ENCODE measurements at regions not wholly inside any gene's neighbourhood (a gene's known extent, or its start where the extent isn't known, plus 50 kb on each side); places are given as distances from the start of the nearest gene placed in this dataset.

GRCh38 chr20:4592316-4593148 lies 93.7 kb upstream of the PRNP start:
- TF ChIP-seq CTCF (IDR thresholded peaks at IDR 0.05), result peak; percentile 78 to 95 (median 90)
- TF ChIP-seq POLR2A (IDR thresholded peaks at IDR 0.05), result no peak
- Histone ChIP-seq H3K36me3 (no peaks in the 10 kb centered on the region), H3K27me3 (no peaks in the 10 kb centered on the region), H3K4me3 (peak overlapping the region in 1 of 2 donors; percentile 29), H3K27ac (no peak overlapping the region), H3K9me3 (no peaks in the 10 kb centered on the region), H3K4me1 (no peaks in the 10 kb centered on the region)
- intact Hi-C loops (cut with DNase I; ENCODE audit: low total_unique reads), result no loop called here
- DNase-seq, result peak in 1 of 2 donors; percentile 53

GRCh38 chr20:4591975-4592315 lies 94.3 kb upstream of the PRNP start:
- no peak for DNase-seq
- H3K4me1 ChIP-seq, result no peaks in the 10 kb centered on the region

GRCh38 chr20:4585758-4586157 lies 100.5 kb upstream of the PRNP start:
- Histone ChIP-seq H3K27me3 (no peaks in the 10 kb centered on the region), H3K36me3 (no peaks in the 10 kb centered on the region), H3K4me1 (no peaks in the 10 kb centered on the region), H3K27ac (no peak overlapping the region), H3K4me3 (no peak overlapping the region), H3K9me3 (no peaks in the 10 kb centered on the region)
- TF ChIP-seq POLR2A (IDR thresholded peaks at IDR 0.05) (no peak), CTCF (IDR thresholded peaks at IDR 0.05) (no peak)
- DNase-seq, result no peak
- intact Hi-C loops (cut with DNase I; ENCODE audit: low total_unique reads), result no loop called here

More at GRCh38 chr20:4591975-4592315, 94.3 kb upstream of the PRNP start:
- no peaks in the 10 kb centered on the region for H3K27me3 ChIP-seq
- intact Hi-C loops (cut with DNase I; ENCODE audit: low total_unique reads), result no loop called here
- H3K4me3 ChIP-seq, result no peak overlapping the region
- no peaks in the 10 kb centered on the region for H3K9me3 ChIP-seq
- H3K36me3 ChIP-seq, result no peaks in the 10 kb centered on the region
- H3K27ac ChIP-seq, result no peak overlapping the region
- TF ChIP-seq CTCF (IDR thresholded peaks at IDR 0.05), result no peak
- no peak for TF ChIP-seq POLR2A (IDR thresholded peaks at IDR 0.05)

- Histone ChIP-seq H3K36me3 (no peaks in the 10 kb centered on the region), H3K4me3 (no peak overlapping the region), H3K27ac (no peak overlapping the region), H3K4me1 (no peaks in the 10 kb centered on the region), H3K9me3 (no peaks in the 10 kb centered on the region), H3K27me3 (no peaks in the 10 kb centered on the region)
- DNase-seq, result no peak
- TF ChIP-seq POLR2A (IDR thresholded peaks at IDR 0.05) (no peak), CTCF (IDR thresholded peaks at IDR 0.05) (no peak)
- intact Hi-C loops (cut with DNase I; ENCODE audit: low total_unique reads), result no loop called here
These were observed 101.0 kb upstream of the PRNP start for GRCh38 chr20:4585104-4585753.

- no peak for DNase-seq
These were observed 101.7 kb upstream of the PRNP start for GRCh38 chr20:4584510-4584909.

More at GRCh38 chr20:4584510-4584909, 101.7 kb upstream of the PRNP start:
- Histone ChIP-seq H3K9me3 (no peaks in the 10 kb centered on the region), H3K4me1 (no peaks in the 10 kb centered on the region), H3K4me3 (no peak overlapping the region), H3K27me3 (no peaks in the 10 kb centered on the region), H3K27ac (no peak overlapping the region), H3K36me3 (no peaks in the 10 kb centered on the region)
- intact Hi-C loops (cut with DNase I; ENCODE audit: low total_unique reads), result no loop called here
- TF ChIP-seq CTCF (IDR thresholded peaks at IDR 0.05) (no peak), POLR2A (IDR thresholded peaks at IDR 0.05) (no peak)

All from uterus (tissue), 3 donors.